PC-3 (cell line): ENCODE measurements at regions not wholly inside any gene's neighbourhood (a gene's known extent, or its start where the extent isn't known, plus 50 kb on each side); places are given as distances from the start of the nearest gene placed in this dataset.

Experiments
- ATAC-seq: fragments of 200-7000 bp; cut with Tn5 transposase; 2 replicates; pipeline ENCODE4 v1.9.1; 2020; ENCODE audit warnings: mild to moderate bottlenecking, moderate library complexity
- BruUV-seq: library from RNA; stranded (reverse); fragments of 400-500 nt; replicated peaks from 2 replicates; lab custom pipeline; 2021; lab: Mats Ljungman, UMichigan
- CTCF ChIA-PET: fragments of 300-600 bp; sonication (Branson Sonifier 250); formaldehyde crosslinking; loops from one replicate; lab custom pipeline; 2022; ENCODE audit warnings: antibody characterized with exemption; lab: Charles Lee
- POLR2A ChIA-PET: fragments of 300-600 bp; sonication (Branson Sonifier 250); formaldehyde crosslinking; loops from one replicate; lab custom pipeline; 2022; ENCODE audit warnings: antibody characterized with exemption; ENCODE audit not compliant: unreplicated experiment; lab: Charles Lee
- DNase-seq: peaks from one replicate; pipeline ENCODE4 v3.0.0-alpha.2; 2015
- H2AFZ ChIP-seq: fragments of 300-600 bp; sonication (generic); 2 replicates; pipeline ENCODE4 v1.6.0; 2016; ENCODE audit warnings: antibody characterized with exemption, low read length
- H3F3A ChIP-seq: fragments of 300-600 bp; sonication (generic); one replicate; pipeline ENCODE4 v1.6.0; 2017; ENCODE audit warnings: antibody characterized with exemption, low read length, control low read depth, mild to moderate bottlenecking; ENCODE audit not compliant: unreplicated experiment
- H3K27ac ChIP-seq: fragments of 300-600 bp; sonication (generic); 2 replicates; pipeline ENCODE4 v1.5.1; 2016; ENCODE audit warnings: mild to moderate bottlenecking, low read length
- H3K27me3 ChIP-seq: fragments of 300-600 bp; sonication (generic); 2 replicates; pipeline ENCODE4 v1.6.1; 2016; ENCODE audit warnings: low read length, mixed read lengths
- H3K36me3 ChIP-seq: fragments of 300-600 bp; sonication (generic); 2 replicates; pipeline ENCODE4 v1.6.1; 2016; ENCODE audit warnings: low read depth, mixed run types, low read length, mixed read lengths
- H3K4me1 ChIP-seq: fragments of 300-600 bp; sonication (generic); 2 replicates; pipeline ENCODE4 v1.5.1; 2016; ENCODE audit warnings: low read length; ENCODE audit not compliant: insufficient read depth
- H3K4me2 ChIP-seq: fragments of 300-600 bp; sonication (generic); 2 replicates; pipeline ENCODE4 v1.6.0; 2016; ENCODE audit warnings: low read length
- H3K4me3 ChIP-seq: fragments of 300-600 bp; sonication (generic); 2 replicates; pipeline ENCODE4 v1.5.1; 2016; ENCODE audit warnings: mild to moderate bottlenecking, low read length, mixed read lengths
- H3K79me2 ChIP-seq: fragments of 300-600 bp; sonication (generic); 2 replicates; pipeline ENCODE4 v1.6.1; 2017; ENCODE audit warnings: low read length, mixed read lengths
- H3K9ac ChIP-seq: fragments of 300-600 bp; sonication (generic); 2 replicates; pipeline ENCODE4 v1.6.0; 2016; ENCODE audit warnings: mild to moderate bottlenecking, low read length
- H3K9me2 ChIP-seq: fragments of 300-600 bp; sonication (generic); replicated peaks from 2 replicates; pipeline ENCODE4 v1.6.1; 2016; ENCODE audit warnings: mixed run types, low read length, mixed read lengths
- H3K9me3 ChIP-seq: fragments of 300-600 bp; sonication (generic); 2 replicates; pipeline ENCODE4 v1.6.1; 2016; ENCODE audit warnings: low read length, mixed read lengths
- H4K20me1 ChIP-seq: fragments of 300-600 bp; sonication (generic); 2 replicates; pipeline ENCODE4 v1.6.1; 2016; ENCODE audit warnings: low read length, mixed read lengths
- EZH2 ChIP-seq: fragments of 300-600 bp; sonication (generic); IDR thresholded peaks from one replicate; pipeline ENCODE4 v1.6.1; 2017; ENCODE audit warnings: antibody characterized with exemption, mild to moderate bottlenecking, low read length; ENCODE audit not compliant: unreplicated experiment
- EZH2phosphoT487 ChIP-seq: fragments of 300-600 bp; sonication (generic); IDR thresholded peaks from 2 replicates; pipeline ENCODE4 v1.6.1; 2018; ENCODE audit warnings: mild to moderate bottlenecking, antibody characterized with exemption, low read length, borderline replicate concordance
- intact Hi-C: fragments of 100-400 bp; cut with micrococcal nuclease; formaldehyde crosslinking; loops from 2 replicates; pipeline ENCODE4 v1.9.0; 2023
- TF ChIP-seq, protein P1 (sequence below): fragments of 300-600 bp; sonication (generic); conservative IDR thresholded peaks from 2 replicates; pipeline ENCODE4 v1.5.1; 2017; ENCODE audit warnings: antibody characterized with exemption, low read depth, mild to moderate bottlenecking, low read length

DNA sequence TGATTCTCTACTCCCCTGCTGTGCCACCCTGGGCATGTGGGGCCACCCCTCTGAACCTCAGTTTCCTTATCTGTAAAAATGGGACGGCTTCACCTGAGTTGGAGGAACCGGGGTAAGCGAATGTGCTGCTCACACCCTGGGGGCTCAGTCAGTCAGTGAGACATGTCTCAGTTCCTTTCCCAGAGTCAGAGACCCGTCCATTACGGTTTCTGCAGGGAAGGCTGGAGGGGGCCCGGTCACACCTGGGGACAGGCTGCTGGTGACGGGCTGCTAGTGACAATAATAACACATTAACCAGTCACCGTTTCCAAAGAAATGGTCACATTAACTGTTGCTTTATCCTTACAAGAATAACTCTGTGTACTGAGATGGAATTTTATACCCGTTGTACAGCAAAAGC, 282.4 kb downstream of the NSG2 start:
- ChIA-PET POLR2A (no interaction called here), CTCF (no interaction called here)
- ATAC-seq (no peak), DNase-seq (no peak)
- Histone ChIP-seq H3K27ac (no peak overlapping the region), H3K36me3 (no peaks in the 10 kb centered on the region), H3K79me2 (no peaks in the 10 kb centered on the region), H3K4me2 (no peak overlapping the region), H3K9me3 (no peaks in the 10 kb centered on the region), H3K4me3 (no peak overlapping the region), H2AFZ (no peak overlapping the region), H4K20me1 (no peaks in the 10 kb centered on the region), H3K9ac (no peak overlapping the region), H3F3A (no peaks in the 10 kb centered on the region), H3K9me2 (no peaks in the 10 kb centered on the region), H3K4me1 (peaks cover 19% of the 10 kb centered on the region), H3K27me3 (peaks cover 18% of the 10 kb centered on the region)
- TF ChIP-seq EZH2: no peak
- no peak for TF ChIP-seq EZH2phosphoT487
- TF ChIP-seq, protein P1, sequence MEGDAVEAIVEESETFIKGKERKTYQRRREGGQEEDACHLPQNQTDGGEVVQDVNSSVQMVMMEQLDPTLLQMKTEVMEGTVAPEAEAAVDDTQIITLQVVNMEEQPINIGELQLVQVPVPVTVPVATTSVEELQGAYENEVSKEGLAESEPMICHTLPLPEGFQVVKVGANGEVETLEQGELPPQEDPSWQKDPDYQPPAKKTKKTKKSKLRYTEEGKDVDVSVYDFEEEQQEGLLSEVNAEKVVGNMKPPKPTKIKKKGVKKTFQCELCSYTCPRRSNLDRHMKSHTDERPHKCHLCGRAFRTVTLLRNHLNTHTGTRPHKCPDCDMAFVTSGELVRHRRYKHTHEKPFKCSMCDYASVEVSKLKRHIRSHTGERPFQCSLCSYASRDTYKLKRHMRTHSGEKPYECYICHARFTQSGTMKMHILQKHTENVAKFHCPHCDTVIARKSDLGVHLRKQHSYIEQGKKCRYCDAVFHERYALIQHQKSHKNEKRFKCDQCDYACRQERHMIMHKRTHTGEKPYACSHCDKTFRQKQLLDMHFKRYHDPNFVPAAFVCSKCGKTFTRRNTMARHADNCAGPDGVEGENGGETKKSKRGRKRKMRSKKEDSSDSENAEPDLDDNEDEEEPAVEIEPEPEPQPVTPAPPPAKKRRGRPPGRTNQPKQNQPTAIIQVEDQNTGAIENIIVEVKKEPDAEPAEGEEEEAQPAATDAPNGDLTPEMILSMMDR: no peak
- no TSS peak for BruUV-seq
- intact Hi-C loops: loop anchor here (2.0 kb wide), 1 partner anchor 465 kb away; no protein-coding TSS in a partner anchor

DNA sequence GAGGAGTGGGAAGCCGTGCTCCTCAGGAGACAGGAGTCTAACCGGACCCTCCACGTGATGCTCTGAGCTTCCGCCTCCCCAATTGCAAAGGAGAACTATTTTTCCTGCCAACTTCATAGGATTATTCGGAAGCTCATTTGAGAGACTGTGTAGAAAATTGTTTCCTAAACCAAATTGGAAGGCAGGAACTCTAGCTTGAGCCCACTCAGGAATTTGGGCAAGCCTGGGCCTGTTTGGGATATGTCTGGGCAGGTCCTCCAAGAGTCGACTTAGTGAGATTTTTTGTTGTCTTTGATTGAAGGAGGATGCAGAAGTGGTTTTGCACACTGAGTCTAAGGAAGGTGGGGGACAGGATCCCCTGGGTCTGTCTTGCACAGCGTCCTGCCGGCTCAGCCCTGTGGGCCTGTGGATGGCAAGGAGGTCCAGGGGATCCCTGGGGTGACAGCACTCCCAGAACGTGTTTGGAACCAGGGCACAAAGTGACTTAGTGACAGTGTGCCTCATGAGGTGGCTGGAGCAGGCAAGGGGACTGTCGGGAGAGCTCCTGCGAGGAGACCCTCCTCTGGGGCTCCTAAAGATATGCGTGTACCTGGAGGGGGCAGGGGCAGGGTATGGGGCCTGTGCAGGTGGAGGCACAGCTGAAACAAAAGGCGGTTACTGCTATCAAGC, 283.3 kb downstream of the NSG2 start:
- Histone ChIP-seq H3F3A (no peaks in the 10 kb centered on the region), H2AFZ (no peak overlapping the region), H3K27me3 (peaks cover 18% of the 10 kb centered on the region), H3K4me2 (no peak overlapping the region), H4K20me1 (no peaks in the 10 kb centered on the region), H3K9me3 (no peaks in the 10 kb centered on the region), H3K9me2 (no peaks in the 10 kb centered on the region), H3K4me3 (no peak overlapping the region), H3K9ac (no peak overlapping the region), H3K4me1 (peaks cover 16% of the 10 kb centered on the region), H3K27ac (no peak overlapping the region), H3K36me3 (no peaks in the 10 kb centered on the region), H3K79me2 (no peaks in the 10 kb centered on the region)
- TF ChIP-seq EZH2phosphoT487: no peak
- TF ChIP-seq, protein P1: no peak
- no peak for TF ChIP-seq EZH2
- ChIA-PET CTCF (no interaction called here), POLR2A (no interaction called here)
- DNase-seq (no peak), ATAC-seq (no peak)
- intact Hi-C loops: no loop called here
- no TSS peak for BruUV-seq

DNA sequence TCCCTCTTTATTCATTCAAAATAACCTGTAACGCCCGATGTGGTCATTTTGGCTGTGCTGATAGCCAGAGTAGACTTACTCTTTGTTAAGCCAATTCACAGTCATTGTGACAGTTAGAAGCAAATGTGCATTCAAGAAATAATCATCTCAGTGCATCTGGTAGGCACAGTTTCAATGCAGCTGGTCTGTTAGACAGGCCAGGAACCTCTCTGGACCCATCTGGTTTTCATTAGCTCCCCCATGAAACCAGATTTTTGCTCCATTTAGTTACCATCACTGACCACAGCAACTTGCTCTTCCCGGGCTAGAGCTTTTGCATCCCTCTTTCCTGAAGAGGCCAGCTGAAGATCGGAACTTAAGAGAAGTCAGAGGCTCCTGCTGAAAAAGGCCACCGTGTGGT, 284.2 kb downstream of the NSG2 start:
- H3K4me3 ChIP-seq: no peak overlapping the region
- no peaks in the 10 kb centered on the region for H3K9me3 ChIP-seq
- peaks cover 18% of the 10 kb centered on the region for H3K27me3 ChIP-seq
- H3K9ac ChIP-seq: no peak overlapping the region
- ATAC-seq (no peak), DNase-seq (no peak)
- H3K27ac ChIP-seq: no peak overlapping the region
- no peaks in the 10 kb centered on the region for H3K79me2 ChIP-seq
- no peak overlapping the region for H2AFZ ChIP-seq
- H3F3A ChIP-seq: no peaks in the 10 kb centered on the region
- BruUV-seq: no TSS peak
- POLR2A ChIA-PET: no interaction called here
- H4K20me1 ChIP-seq: no peaks in the 10 kb centered on the region
- TF ChIP-seq, protein P1: no peak
- TF ChIP-seq EZH2phosphoT487 (no peak), EZH2 (no peak)
- intact Hi-C loops: no loop called here
- peaks cover 7% of the 10 kb centered on the region for H3K4me1 ChIP-seq
- CTCF ChIA-PET: no interaction called here
- no peaks in the 10 kb centered on the region for H3K9me2 ChIP-seq
- no peaks in the 10 kb centered on the region for H3K36me3 ChIP-seq
- no peak overlapping the region for H3K4me2 ChIP-seq
